HG02981 (cell line): ENCODE measurements at regions not wholly inside any gene's neighbourhood (a gene's known extent, or its start where the extent isn't known, plus 50 kb on each side); places are given as distances from the start of the nearest gene placed in this dataset.
"Not testable (repeated sequence)": the region's sequence is repeated elsewhere in the genome, so short reads cannot be mapped to it uniquely, and the experiment has no call there.

Source experiments
- ATAC-seq: cut with Tn5 transposase; IDR thresholded peaks from one replicate; pipeline ENCODE4 v1.9.1; 2021; ENCODE audit warnings: mild to moderate bottlenecking, moderate library complexity; ENCODE audit not compliant: unreplicated experiment

- not testable (repeated sequence) for ATAC-seq
Observed at GRCh38 chrX:66692512-66692911, 53.6 kb upstream of the EDA2R start.
